H1 (cell line): ENCODE measurements at regions not wholly inside any gene's neighbourhood (a gene's known extent, or its start where the extent isn't known, plus 50 kb on each side); places are given as distances from the start of the nearest gene placed in this dataset.

ENCODE experiments used
- CTCF ChIA-PET: fragments of 300-600 bp; sonication (Branson Sonifier 250); formaldehyde crosslinking; loops from one replicate; lab custom pipeline; 2021; ENCODE audit not compliant: partially characterized antibody; lab: Charles Lee
- POLR2A ChIA-PET: fragments of 300-600 bp; sonication (Branson Sonifier 250); formaldehyde crosslinking; loops from one replicate; lab custom pipeline; 2021; ENCODE audit warnings: inconsistent platforms; ENCODE audit not compliant: partially characterized antibody; lab: Charles Lee
- DNase-seq, 2 experiments: peaks; one replicate each; pipeline versions ENCODE4 v3.0.0 to v3.0.0-alpha.2; 2010 to 2022; ENCODE audit warnings: low spot score in 2 of 2, low read depth in 1 of 2, mixed read lengths in 1 of 2
- FAIRE-seq: peaks from 2 replicates; lab custom pipeline; 2011; peaks lifted over from hg19 to GRCh38; lab: Jason Lieb, UNC
- H2AFZ ChIP-seq: 2 replicates; pipeline ENCODE4 v1.8.1; 2012; ENCODE audit warnings: low read length, inconsistent platforms
- H2AK5ac ChIP-seq: 2 replicates; pipeline ENCODE4 v1.6.1; 2013; ENCODE audit warnings: low read depth, low read length
- H2BK120ac ChIP-seq: replicated peaks from 2 replicates; pipeline ENCODE3; 2013; ENCODE audit warnings: low read depth, low read length, inconsistent platforms
- H2BK12ac ChIP-seq: 2 replicates; pipeline ENCODE4 v1.6.1; 2013; ENCODE audit warnings: low read depth, low read length
- H2BK15ac ChIP-seq: 2 replicates; pipeline ENCODE4 v1.6.1; 2013; ENCODE audit warnings: low read length
- H2BK20ac ChIP-seq: 2 replicates; pipeline ENCODE4 v1.6.1; 2013; ENCODE audit warnings: low read length
- H2BK5ac ChIP-seq: 2 replicates; pipeline ENCODE4 v1.6.1; 2013; ENCODE audit warnings: low read depth, low read length
- H3K14ac ChIP-seq: 2 replicates; pipeline ENCODE4 v1.6.1; 2013; ENCODE audit warnings: inconsistent platforms; ENCODE audit not compliant: insufficient read length
- H3K18ac ChIP-seq: 2 replicates; pipeline ENCODE4 v1.6.1; 2013; ENCODE audit warnings: low read length; ENCODE audit errors: extremely low read depth
- H3K23ac ChIP-seq: 2 replicates; pipeline ENCODE4 v1.6.1; 2013; ENCODE audit warnings: inconsistent platforms; ENCODE audit not compliant: insufficient read length
- H3K23me2 ChIP-seq: 2 replicates; pipeline ENCODE4 v1.6.1; 2013; ENCODE audit warnings: low read depth, low read length
- H3K27ac ChIP-seq: 2 replicates; pipeline ENCODE4 v1.6.1; 2011; ENCODE audit warnings: low read depth, low read length, inconsistent platforms
- H3K27me3 ChIP-seq, 4 experiments: replicated peaks in 1 of 4; 1 replicate in 1 of 4; 2 replicates in 3 of 4; pipeline versions ENCODE4 v1.6.1 to v1.8.1; 2011 to 2013; ENCODE audit warnings: low read length in 3 of 4, mild to moderate bottlenecking in 3 of 4, inconsistent platforms in 2 of 4, mixed read lengths in 2 of 4, moderate library complexity in 1 of 4; ENCODE audit not compliant: control insufficient read depth in 3 of 4, insufficient read depth in 3 of 4; ENCODE audit errors: extremely low read depth in 1 of 4
- H3K36me3 ChIP-seq, 4 experiments: 2 replicates each; pipeline versions ENCODE4 v1.6.1 to v1.8.1; 2011 to 2013; ENCODE audit warnings: mild to moderate bottlenecking in 4 of 4, low read length in 3 of 4, moderate library complexity in 2 of 4, control low read depth in 1 of 4, inconsistent platforms in 1 of 4; ENCODE audit not compliant: insufficient read depth in 4 of 4, control insufficient read depth in 2 of 4
- H3K4ac ChIP-seq: replicated peaks from 2 replicates; pipeline ENCODE3; 2013; ENCODE audit warnings: low read length, low read depth, mixed read lengths, inconsistent platforms; ENCODE audit not compliant: insufficient read length
- H3K4me1 ChIP-seq, 4 experiments: replicated peaks in 1 of 4; 1 replicate in 1 of 4; 2 replicates in 3 of 4; pipeline versions ENCODE4 v1.6.1 to v1.8.1; 2011 to 2013; ENCODE audit warnings: low read length in 3 of 4, inconsistent platforms in 2 of 4, mixed read lengths in 1 of 4; ENCODE audit not compliant: insufficient read depth in 4 of 4, control insufficient read depth in 3 of 4
- H3K4me2 ChIP-seq, 2 experiments: 2 replicates each; pipeline versions ENCODE4 v1.6.1 to v1.8.1; 2011 to 2013; ENCODE audit warnings: low read depth in 2 of 2, low read length in 2 of 2, control low read depth in 1 of 2, inconsistent platforms in 1 of 2, mild to moderate bottlenecking in 1 of 2; ENCODE audit not compliant: insufficient read depth in 1 of 2
- H3K4me3 ChIP-seq, 4 experiments: fragments of 200-600, 300-600 bp in 1 of 4; sonication (generic), shearing (Covaris generic), sonication (Bioruptor Twin) in 1 of 4; 2 replicates each; pipeline versions ENCODE4 v1.5.1 to v1.8.1; 2011 to 2016; ENCODE audit warnings: low read length in 4 of 4, low read depth in 3 of 4, control low read depth in 2 of 4, inconsistent platforms in 2 of 4, mild to moderate bottlenecking in 2 of 4, mixed read lengths in 1 of 4, moderate library complexity in 1 of 4; ENCODE audit not compliant: insufficient read depth in 2 of 4; ENCODE audit errors: extremely low read depth in 1 of 4
- H3K56ac ChIP-seq: replicated peaks from 2 replicates; pipeline ENCODE3; 2013; ENCODE audit warnings: low read depth, mild to moderate bottlenecking, mixed read lengths, low read length, inconsistent platforms; ENCODE audit not compliant: insufficient read length
- H3K79me1 ChIP-seq: 2 replicates; pipeline ENCODE4 v1.6.1; 2013; ENCODE audit warnings: low read depth, low read length, control low read depth
- H3K79me2 ChIP-seq, 2 experiments: 2 replicates each; pipeline versions ENCODE4 v1.6.1 to v1.8.1; 2012 to 2013; ENCODE audit warnings: low read length in 2 of 2, mild to moderate bottlenecking in 2 of 2, inconsistent platforms in 1 of 2; ENCODE audit not compliant: insufficient read depth in 2 of 2, control insufficient read depth in 1 of 2
- H3K9ac ChIP-seq, 4 experiments: replicated peaks in 1 of 4; 1 replicate in 1 of 4; 2 replicates in 3 of 4; pipeline versions ENCODE4 v1.6.1 to v1.8.1; 2011 to 2013; ENCODE audit warnings: low read depth in 3 of 4, low read length in 3 of 4, control low read depth in 2 of 4, mild to moderate bottlenecking in 2 of 4, moderate library complexity in 2 of 4, inconsistent platforms in 1 of 4; ENCODE audit errors: extremely low read depth in 1 of 4
- H3K9me3 ChIP-seq, 2 experiments: 2 replicates each; pipeline versions ENCODE4 v1.6.1 to v1.8.1; 2012 to 2013; ENCODE audit warnings: mild to moderate bottlenecking in 2 of 2, moderate library complexity in 2 of 2, control low read depth in 1 of 2, inconsistent platforms in 1 of 2, low read depth in 1 of 2, low read length in 1 of 2, mixed read lengths in 1 of 2; ENCODE audit not compliant: insufficient read depth in 2 of 2
- H4K20me1 ChIP-seq, 2 experiments: replicated peaks in 1 of 2; 2 replicates each; pipeline versions ENCODE3 to v1.8.1; 2011 to 2013; ENCODE audit warnings: inconsistent platforms in 2 of 2, low read length in 2 of 2, mild to moderate bottlenecking in 1 of 2; ENCODE audit not compliant: insufficient read depth in 2 of 2, control insufficient read depth in 1 of 2
- H4K5ac ChIP-seq: 2 replicates; pipeline ENCODE4 v1.6.1; 2013; ENCODE audit warnings: low read length, low read depth, mixed read lengths, inconsistent platforms; ENCODE audit not compliant: insufficient read length
- H4K8ac ChIP-seq: 2 replicates; pipeline ENCODE4 v1.8.0; 2013; ENCODE audit warnings: mild to moderate bottlenecking, moderate library complexity, low read length, inconsistent platforms; ENCODE audit not compliant: insufficient read depth; ENCODE audit errors: extremely low read depth
- H4K91ac ChIP-seq: replicated peaks from 2 replicates; pipeline ENCODE3; 2013; ENCODE audit warnings: low read length, mixed read lengths, inconsistent platforms; ENCODE audit not compliant: insufficient read length
- CEBPB ChIP-seq: IDR thresholded peaks from 2 replicates; pipeline ENCODE4 v1.6.1; 2012; ENCODE audit warnings: low read depth, low read length
- FOSL1 ChIP-seq: IDR thresholded peaks from 2 replicates; pipeline ENCODE4 v1.6.1; 2011; ENCODE audit warnings: mild to moderate bottlenecking, low read depth, low read length, moderate library complexity; ENCODE audit not compliant: insufficient read depth
- HDAC2 ChIP-seq, 2 experiments: fragments of 300-600 bp in 1 of 2; sonication (generic) in 1 of 2; IDR thresholded peaks; 2 replicates each; pipeline ENCODE4 v1.6.1; 2011 to 2012; ENCODE audit warnings: low read depth in 2 of 2, low read length in 2 of 2, mild to moderate bottlenecking in 2 of 2, moderate library complexity in 2 of 2, borderline replicate concordance in 1 of 2, inconsistent platforms in 1 of 2
- HDAC6 ChIP-seq: IDR thresholded peaks from one replicate; pipeline ENCODE4 v1.7.1; 2012; ENCODE audit warnings: low read depth, mild to moderate bottlenecking, inconsistent platforms, low read length, moderate library complexity
- NANOG ChIP-seq: IDR thresholded peaks from 2 replicates; pipeline ENCODE4 v1.6.1; 2011; ENCODE audit warnings: low read length, low read depth, mild to moderate bottlenecking, inconsistent platforms; ENCODE audit not compliant: insufficient read depth, poor library complexity, severe bottlenecking
- PHF8 ChIP-seq: fragments of 200-600 bp; sonication (generic); conservative IDR thresholded peaks from 2 replicates; pipeline ENCODE4 v1.7.1; 2012; ENCODE audit warnings: low read depth, mild to moderate bottlenecking, inconsistent platforms, low read length, moderate library complexity
- RNF2 ChIP-seq: fragments of 200-900, 300-1000 bp; sonication (generic); IDR thresholded peaks from 2 replicates; pipeline ENCODE4 v1.7.1; 2016; ENCODE audit warnings: borderline replicate concordance, low read depth, mild to moderate bottlenecking, antibody characterized with exemption, low read length; ENCODE audit not compliant: poor library complexity, severe bottlenecking; ENCODE audit errors: missing control alignments
- SP1 ChIP-seq: IDR thresholded peaks from 2 replicates; pipeline ENCODE4 v1.6.1; 2011; ENCODE audit warnings: low read depth, low read length
- TEAD4 ChIP-seq: IDR thresholded peaks from 2 replicates; pipeline ENCODE4 v1.6.1; 2012; ENCODE audit warnings: low read depth, low read length, inconsistent platforms, mixed read lengths
- TF ChIP-seq, protein P1 (sequence below), 3 experiments: IDR thresholded peaks; 1 replicate in 2 of 3; 2 replicates in 1 of 3; pipeline versions ENCODE4 v1.5.1 to v1.6.1; 2011; ENCODE audit warnings: low read length in 3 of 3, mild to moderate bottlenecking in 3 of 3, inconsistent platforms in 2 of 3, low read depth in 1 of 3, moderate library complexity in 1 of 3; ENCODE audit not compliant: insufficient read depth in 1 of 3; ENCODE audit errors: control extremely low read depth in 1 of 3
- TF ChIP-seq, protein P2 (sequence below): IDR thresholded peaks from 2 replicates; pipeline ENCODE4 v1.6.1; 2012; ENCODE audit warnings: inconsistent platforms

DNA sequence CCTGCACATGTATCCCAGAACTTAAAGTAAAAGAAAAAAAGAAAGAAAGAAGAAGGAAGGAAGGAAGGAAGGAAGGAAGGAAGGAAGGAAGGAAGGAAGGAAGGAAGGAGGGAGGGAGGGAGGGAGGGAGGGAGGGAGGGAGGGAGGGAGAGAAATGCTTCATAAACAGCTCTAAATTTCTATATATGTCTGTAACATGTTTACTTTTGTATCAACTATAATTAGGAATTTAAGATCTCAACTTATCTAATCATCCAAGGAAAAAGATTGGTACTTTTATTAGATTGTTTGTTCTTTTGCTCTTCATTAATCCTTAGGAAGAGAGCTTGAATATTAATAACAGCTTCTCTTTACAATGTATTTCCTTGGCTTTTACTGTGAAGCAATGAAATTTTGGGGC, 195.4 kb upstream of the PRMT6 start:
- Histone ChIP-seq H2BK20ac (no peak overlapping the region), H3K79me2 (no peaks in the 10 kb centered on the region), H3K23me2 (no peaks in the 10 kb centered on the region), H2BK12ac (no peak overlapping the region), H3K23ac (no peak overlapping the region), H4K8ac (no peak overlapping the region), H3K56ac (no peak overlapping the region), H3K14ac (no peak overlapping the region), H3K4ac (no peak overlapping the region), H4K5ac (no peak overlapping the region), H3K27ac (no peak overlapping the region), H2BK15ac (no peak overlapping the region), H3K4me2 (no peak overlapping the region), H2BK120ac (no peak overlapping the region), H4K20me1 (no peaks in the 10 kb centered on the region), H2AK5ac (no peak overlapping the region), H3K9ac (no peak overlapping the region), H3K4me3 (no peak overlapping the region), H4K91ac (no peak overlapping the region), H3K27me3 (peaks cover 0 to 1% (median 0%) of the 10 kb centered on the region in 4 experiments; a peak in 1 of 7 replicates), H3K4me1 (peaks cover 0 to 2% (median 0%) of the 10 kb centered on the region in 4 experiments; a peak in 1 of 7 replicates), H3K18ac (no peak overlapping the region), H3K79me1 (no peaks in the 10 kb centered on the region), H2BK5ac (no peak overlapping the region), H3K9me3 (no peaks in the 10 kb centered on the region), H3K36me3 (no peaks in the 10 kb centered on the region), H2AFZ (no peak overlapping the region)
- FAIRE-seq: no peak
- no peak for TF ChIP-seq HDAC2 (IDR thresholded peaks at IDR 0.05; ENCODE audit: borderline replicate concordance in 1 of 2, low read depth in 2 of 2, low read length in 2 of 2)
- TF ChIP-seq SP1: no peak
- no peak for TF ChIP-seq NANOG
- no peak for TF ChIP-seq RNF2
- TF ChIP-seq, protein P1, sequence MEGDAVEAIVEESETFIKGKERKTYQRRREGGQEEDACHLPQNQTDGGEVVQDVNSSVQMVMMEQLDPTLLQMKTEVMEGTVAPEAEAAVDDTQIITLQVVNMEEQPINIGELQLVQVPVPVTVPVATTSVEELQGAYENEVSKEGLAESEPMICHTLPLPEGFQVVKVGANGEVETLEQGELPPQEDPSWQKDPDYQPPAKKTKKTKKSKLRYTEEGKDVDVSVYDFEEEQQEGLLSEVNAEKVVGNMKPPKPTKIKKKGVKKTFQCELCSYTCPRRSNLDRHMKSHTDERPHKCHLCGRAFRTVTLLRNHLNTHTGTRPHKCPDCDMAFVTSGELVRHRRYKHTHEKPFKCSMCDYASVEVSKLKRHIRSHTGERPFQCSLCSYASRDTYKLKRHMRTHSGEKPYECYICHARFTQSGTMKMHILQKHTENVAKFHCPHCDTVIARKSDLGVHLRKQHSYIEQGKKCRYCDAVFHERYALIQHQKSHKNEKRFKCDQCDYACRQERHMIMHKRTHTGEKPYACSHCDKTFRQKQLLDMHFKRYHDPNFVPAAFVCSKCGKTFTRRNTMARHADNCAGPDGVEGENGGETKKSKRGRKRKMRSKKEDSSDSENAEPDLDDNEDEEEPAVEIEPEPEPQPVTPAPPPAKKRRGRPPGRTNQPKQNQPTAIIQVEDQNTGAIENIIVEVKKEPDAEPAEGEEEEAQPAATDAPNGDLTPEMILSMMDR (IDR thresholded peaks at IDR 0.05; ENCODE audit: control extremely low read depth in 1 of 3, insufficient read depth in 1 of 3, low read depth in 1 of 3, low read length in 3 of 3): no peak
- TF ChIP-seq FOSL1: no peak
- TF ChIP-seq HDAC6: no peak
- TF ChIP-seq, protein P2, sequence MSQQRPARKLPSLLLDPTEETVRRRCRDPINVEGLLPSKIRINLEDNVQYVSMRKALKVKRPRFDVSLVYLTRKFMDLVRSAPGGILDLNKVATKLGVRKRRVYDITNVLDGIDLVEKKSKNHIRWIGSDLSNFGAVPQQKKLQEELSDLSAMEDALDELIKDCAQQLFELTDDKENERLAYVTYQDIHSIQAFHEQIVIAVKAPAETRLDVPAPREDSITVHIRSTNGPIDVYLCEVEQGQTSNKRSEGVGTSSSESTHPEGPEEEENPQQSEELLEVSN: no peak
- TF ChIP-seq CEBPB: no peak
- no peak for TF ChIP-seq TEAD4
- no peak for TF ChIP-seq PHF8
- POLR2A ChIA-PET: no interaction called here
- no peak for DNase-seq
- CTCF ChIA-PET: no interaction called here
